ENCODE measurements at regions not wholly inside any gene's neighbourhood (a gene's known extent, or its start where the extent isn't known, plus 50 kb on each side); places are given as distances from the start of the nearest gene placed in this dataset.

- TF ChIP-seq ATF1 (CRISPR knock-in tag; IDR thresholded peaks at IDR 0.05) (no peak), HOMEZ (CRISPR knock-in tag; IDR thresholded peaks at IDR 0.05; ENCODE audit: low read depth) (no peak)
Measured at GRCh38 chr2:13917958-13918357, 714.6 kb upstream of the LRATD1 start (continued).

GRCh38 chr2:13919981-13920382 is 712.5 kb upstream of the LRATD1 start:
- H2AFZ ChIP-seq (ENCODE audit: low read length), result no peak overlapping the region
- no peak overlapping the region for H3K4me3 ChIP-seq (replicated peaks in 1 of 3; ENCODE audit: insufficient read depth in 1 of 3, low read depth in 2 of 3, low read length in 3 of 3)
- no peak overlapping the region for H3K9ac ChIP-seq (ENCODE audit: insufficient read depth, low read depth, low read length)
- WGBS (ENCODE audit: low lambda C conversion rate), result 3% methylated on average over 4 of the region's 4 CpGs
- FAIRE-seq (no peak), ATAC-seq (no peak), DNase-seq (ENCODE audit: low spot score) (no peak)
- no peaks in the 10 kb centered on the region for H3K36me3 ChIP-seq (replicated peaks in 1 of 2; ENCODE audit: control insufficient read depth in 1 of 2, insufficient read depth in 2 of 2, low read length in 2 of 2)
- H3K27ac ChIP-seq (ENCODE audit: extremely low read length, insufficient read depth, low read length), result no peak overlapping the region
- POLR2A ChIA-PET, result no interaction called here
- H3K27me3 ChIP-seq (ENCODE audit: control insufficient read depth in 1 of 2, insufficient read depth in 2 of 2, low read length in 2 of 2), result no peaks in the 10 kb centered on the region
- H3K4me1 ChIP-seq (ENCODE audit: insufficient read depth, low read length), result no peaks in the 10 kb centered on the region
- H3K4me2 ChIP-seq (ENCODE audit: low read depth, low read length), result no peak overlapping the region
- no peak for TF ChIP-seq CHD4 (IDR thresholded peaks at IDR 0.05; ENCODE audit: borderline replicate concordance, low read length)
- H4K20me1 ChIP-seq (ENCODE audit: insufficient read depth, low read length), result no peaks in the 10 kb centered on the region
- in situ Hi-C loops (cut with HindIII; ENCODE audit: extremely low pct_ligation_motif_present, low pct_unique_long_range_greater_than_20kb) (no loop called here), intact Hi-C loops (cut with micrococcal nuclease; ENCODE audit: unreplicated experiment) (no loop called here)
- no TSS peak for BruUV-seq (replicated peaks)
- H3K79me2 ChIP-seq (ENCODE audit: insufficient read depth, low read length), result no peaks in the 10 kb centered on the region
- H3K9me3 ChIP-seq (ENCODE audit: low read length), result peaks cover 82% of the 10 kb centered on the region
- CTCF ChIA-PET (ENCODE audit: low intra/inter-chr PET ratio, low total read pairs), result no interaction called here

- no peak overlapping the region for H3K27ac ChIP-seq (ENCODE audit: extremely low read length, insufficient read depth, low read length)
- 0% methylated on average over 2 of the region's 2 CpGs for WGBS (ENCODE audit: low lambda C conversion rate)
- no peak overlapping the region for H3K4me2 ChIP-seq (ENCODE audit: low read depth, low read length)
- no TSS peak for BruUV-seq (replicated peaks)
- H3K36me3 ChIP-seq (replicated peaks in 1 of 2; ENCODE audit: control insufficient read depth in 1 of 2, insufficient read depth in 2 of 2, low read length in 2 of 2), result no peaks in the 10 kb centered on the region
- no peak for FAIRE-seq
- H3K4me3 ChIP-seq (replicated peaks in 1 of 3; ENCODE audit: insufficient read depth in 1 of 3, low read depth in 2 of 3, low read length in 3 of 3), result no peak overlapping the region
- peaks cover 81% of the 10 kb centered on the region for H3K9me3 ChIP-seq (ENCODE audit: low read length)
- DNase-seq (ENCODE audit: low spot score), result no peak
- no peak for ATAC-seq
- H4K20me1 ChIP-seq (ENCODE audit: insufficient read depth, low read length), result no peaks in the 10 kb centered on the region
- TF ChIP-seq MAFK (conservative IDR thresholded peaks at IDR 0.05 in 1 of 2, IDR thresholded peaks at IDR 0.05 in 1 of 2; ENCODE audit: low read length in 2 of 2), result peak; percentile 78 to 81
- TF ChIP-seq MAFF (IDR thresholded peaks at IDR 0.05; ENCODE audit: low read depth, low read length), result peak; percentile 77
- TF ChIP-seq BATF2 (CRISPR knock-in tag; IDR thresholded peaks at IDR 0.05), result no peak
- ChIA-PET POLR2A (no interaction called here), CTCF (ENCODE audit: low intra/inter-chr PET ratio, low total read pairs) (no interaction called here)
- no peak overlapping the region for H3K9ac ChIP-seq (ENCODE audit: insufficient read depth, low read depth, low read length)
- H3K4me1 ChIP-seq (ENCODE audit: insufficient read depth, low read length), result no peaks in the 10 kb centered on the region
- in situ Hi-C loops (cut with HindIII; ENCODE audit: extremely low pct_ligation_motif_present, low pct_unique_long_range_greater_than_20kb), result no loop called here
- intact Hi-C loops (cut with micrococcal nuclease; ENCODE audit: unreplicated experiment), result no loop called here
- no peak overlapping the region for H2AFZ ChIP-seq (ENCODE audit: low read length)
- H3K27me3 ChIP-seq (ENCODE audit: control insufficient read depth in 1 of 2, insufficient read depth in 2 of 2, low read length in 2 of 2), result no peaks in the 10 kb centered on the region
- H3K79me2 ChIP-seq (ENCODE audit: insufficient read depth, low read length), result no peaks in the 10 kb centered on the region
Measured at GRCh38 chr2:13921245-13921644, 711.3 kb upstream of the LRATD1 start.

Measured in HepG2 (cell line).